WI38 (cell line): ENCODE measurements at regions not wholly inside any gene's neighbourhood (a gene's known extent, or its start where the extent isn't known, plus 50 kb on each side); places are given as distances from the start of the nearest gene placed in this dataset.
"Not testable (repeated sequence)": the region's sequence is repeated elsewhere in the genome, so short reads cannot be mapped to it uniquely, and the experiment has no call there.

Experiments used
- H3K4me3 ChIP-seq: 2 replicates; pipeline ENCODE4 v1.5.1; 2011; ENCODE audit warnings: low read depth, mild to moderate bottlenecking, control low read depth, low read length
- TF ChIP-seq, protein P1 (sequence below): IDR thresholded peaks from 2 replicates; pipeline ENCODE4 v1.5.1; 2012; ENCODE audit warnings: low read depth, mild to moderate bottlenecking, control low read depth, low read length

- no peak overlapping the region for H3K4me3 ChIP-seq
- TF ChIP-seq, protein P1, sequence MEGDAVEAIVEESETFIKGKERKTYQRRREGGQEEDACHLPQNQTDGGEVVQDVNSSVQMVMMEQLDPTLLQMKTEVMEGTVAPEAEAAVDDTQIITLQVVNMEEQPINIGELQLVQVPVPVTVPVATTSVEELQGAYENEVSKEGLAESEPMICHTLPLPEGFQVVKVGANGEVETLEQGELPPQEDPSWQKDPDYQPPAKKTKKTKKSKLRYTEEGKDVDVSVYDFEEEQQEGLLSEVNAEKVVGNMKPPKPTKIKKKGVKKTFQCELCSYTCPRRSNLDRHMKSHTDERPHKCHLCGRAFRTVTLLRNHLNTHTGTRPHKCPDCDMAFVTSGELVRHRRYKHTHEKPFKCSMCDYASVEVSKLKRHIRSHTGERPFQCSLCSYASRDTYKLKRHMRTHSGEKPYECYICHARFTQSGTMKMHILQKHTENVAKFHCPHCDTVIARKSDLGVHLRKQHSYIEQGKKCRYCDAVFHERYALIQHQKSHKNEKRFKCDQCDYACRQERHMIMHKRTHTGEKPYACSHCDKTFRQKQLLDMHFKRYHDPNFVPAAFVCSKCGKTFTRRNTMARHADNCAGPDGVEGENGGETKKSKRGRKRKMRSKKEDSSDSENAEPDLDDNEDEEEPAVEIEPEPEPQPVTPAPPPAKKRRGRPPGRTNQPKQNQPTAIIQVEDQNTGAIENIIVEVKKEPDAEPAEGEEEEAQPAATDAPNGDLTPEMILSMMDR, result no peak
These were observed 115.1 kb downstream of the SLC16A1 start for GRCh38 chr1:112840631-112841624.

- TF ChIP-seq, protein P1, result no peak
- H3K4me3 ChIP-seq, result no peak overlapping the region
These were observed 119.4 kb downstream of the SLC16A1 start for GRCh38 chr1:112836642-112837041.

DNA sequence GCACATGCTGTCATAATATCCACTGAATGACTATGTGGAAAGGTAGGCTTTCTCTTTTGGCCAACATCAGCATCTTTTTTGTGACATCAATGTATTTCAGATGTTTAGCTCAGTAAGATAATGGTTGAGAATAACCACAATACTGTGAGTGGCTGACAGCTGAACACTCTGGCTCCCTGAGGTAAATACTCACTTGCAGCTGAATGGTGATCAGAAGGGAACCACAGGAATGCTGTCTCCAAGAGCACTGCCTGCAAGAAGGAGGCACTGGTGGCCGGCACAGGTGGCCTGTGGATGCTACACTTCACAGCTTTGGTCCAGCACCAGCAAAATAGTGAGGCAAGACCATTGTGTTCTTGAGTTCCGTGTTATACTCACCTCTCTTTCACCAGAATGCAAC lies 118.7 kb upstream of the PPM1J start:
- no peak overlapping the region for H3K4me3 ChIP-seq
- TF ChIP-seq, protein P1, result no peak

- H3K4me3 ChIP-seq, result not testable (repeated sequence)
These were observed 117.1 kb upstream of the PPM1J start for GRCh38 chr1:112832259-112832658.

DNA sequence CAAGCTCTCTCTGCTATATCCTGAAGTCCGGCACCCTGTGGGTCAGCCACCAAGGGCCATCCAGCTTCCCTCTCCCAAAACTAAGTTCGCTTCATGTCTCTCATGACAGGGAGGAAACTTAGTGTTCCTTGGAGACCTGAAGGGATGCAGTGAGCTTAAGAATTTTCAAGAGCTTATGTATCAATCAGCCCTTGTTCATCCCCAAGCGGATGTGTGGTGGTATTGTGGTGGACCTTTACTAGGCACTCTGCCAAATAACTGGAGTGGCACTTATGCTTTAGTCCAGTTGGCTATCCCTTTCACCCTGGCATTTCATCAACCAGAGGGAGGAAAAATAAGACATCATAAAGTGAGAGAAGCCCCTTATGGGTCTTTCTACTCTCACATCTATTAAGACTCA lies 114.6 kb upstream of the PPM1J start:
- H3K4me3 ChIP-seq, result not testable (repeated sequence)

GRCh38 chr1:112828716-112829115 lies 113.6 kb upstream of the PPM1J start:
- no peak overlapping the region for H3K4me3 ChIP-seq
- TF ChIP-seq, protein P1, result no peak

DNA sequence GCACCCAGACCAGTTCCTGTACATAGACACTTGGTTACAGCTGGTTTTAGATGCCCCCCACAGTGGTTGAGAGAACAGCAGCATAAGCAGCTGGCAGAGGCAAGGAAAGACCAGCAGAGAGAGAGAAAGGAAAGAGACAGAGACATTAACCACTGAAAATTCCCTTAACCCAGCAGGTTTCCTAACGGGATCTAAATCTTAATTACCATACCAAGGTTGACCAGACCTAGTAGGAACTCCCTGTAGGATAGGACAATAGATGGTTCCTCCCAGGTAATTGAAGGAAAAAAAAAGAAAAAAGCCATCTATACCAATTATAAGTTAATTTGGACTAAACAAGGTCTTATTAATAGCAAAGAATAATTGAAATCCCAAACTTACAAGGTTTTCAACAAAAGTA lies 112.3 kb upstream of the PPM1J start:
- H3K4me3 ChIP-seq, result not testable (repeated sequence)

GRCh38 chr1:112826217-112826944 lies 111.2 kb upstream of the PPM1J start:
- TF ChIP-seq, protein P1, result no peak
- no peak overlapping the region for H3K4me3 ChIP-seq

DNA sequence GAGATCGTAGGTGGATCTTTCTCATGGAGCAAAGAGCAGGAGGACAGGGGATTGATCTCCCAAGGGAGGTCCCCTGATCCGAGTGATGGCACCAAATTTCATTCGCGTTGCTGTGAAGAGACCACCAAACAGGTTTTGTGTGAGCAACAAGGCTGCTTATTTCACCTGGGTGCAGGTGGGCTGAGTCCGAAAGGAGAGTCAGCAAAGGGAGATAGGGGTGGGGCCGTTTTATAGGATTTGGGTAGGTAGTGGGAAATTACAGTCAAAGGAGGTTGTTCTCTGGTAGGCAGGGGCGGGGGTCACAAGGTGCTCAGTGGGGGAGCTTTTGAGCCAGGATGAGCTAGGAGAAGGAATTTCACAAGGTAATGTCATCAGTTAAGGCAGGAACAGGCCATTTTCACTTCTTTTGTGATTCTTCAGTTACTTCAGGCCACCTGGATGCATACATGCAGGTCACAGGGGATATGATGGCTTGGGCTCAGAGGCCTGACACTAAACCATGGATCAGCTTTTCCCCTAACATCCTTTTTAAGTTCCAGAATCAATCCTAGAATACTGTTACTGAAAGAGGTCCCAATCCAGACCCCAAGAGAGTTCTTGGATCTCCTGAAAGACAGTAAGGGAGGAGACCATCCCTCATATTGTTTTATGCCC lies 110.6 kb upstream of the PPM1J start:
- not testable (repeated sequence) for H3K4me3 ChIP-seq

DNA sequence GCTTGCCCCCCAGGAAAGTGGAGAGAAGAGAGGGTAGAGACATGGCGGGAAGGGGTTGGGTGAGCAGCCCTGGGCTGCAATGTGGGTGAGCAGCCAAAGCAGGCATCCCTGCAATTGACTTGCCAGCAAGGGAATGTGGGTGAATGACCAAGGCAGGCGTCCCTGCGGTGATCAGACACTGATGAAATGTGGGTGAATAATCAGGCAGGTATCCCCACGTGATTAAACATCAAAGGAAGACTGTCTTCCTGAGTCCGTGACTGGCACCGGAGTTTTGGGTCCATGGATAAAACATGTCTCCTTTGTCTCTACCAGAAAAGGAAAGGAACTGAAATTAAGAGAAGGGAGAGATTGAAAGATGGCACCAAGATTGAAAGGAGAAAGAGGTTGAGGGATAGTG lies 109.9 kb upstream of the PPM1J start:
- H3K4me3 ChIP-seq, result not testable (repeated sequence)

- not testable (repeated sequence) for H3K4me3 ChIP-seq
These were observed 106.4 kb upstream of the PPM1J start for GRCh38 chr1:112821307-112822063.
